ENCODE measurements at regions not wholly inside any gene's neighbourhood (a gene's known extent, or its start where the extent isn't known, plus 50 kb on each side); places are given as distances from the start of the nearest gene placed in this dataset.
"Not testable (repeated sequence)": the region's sequence is repeated elsewhere in the genome, so short reads cannot be mapped to it uniquely, and the experiment has no call there.

DNA sequence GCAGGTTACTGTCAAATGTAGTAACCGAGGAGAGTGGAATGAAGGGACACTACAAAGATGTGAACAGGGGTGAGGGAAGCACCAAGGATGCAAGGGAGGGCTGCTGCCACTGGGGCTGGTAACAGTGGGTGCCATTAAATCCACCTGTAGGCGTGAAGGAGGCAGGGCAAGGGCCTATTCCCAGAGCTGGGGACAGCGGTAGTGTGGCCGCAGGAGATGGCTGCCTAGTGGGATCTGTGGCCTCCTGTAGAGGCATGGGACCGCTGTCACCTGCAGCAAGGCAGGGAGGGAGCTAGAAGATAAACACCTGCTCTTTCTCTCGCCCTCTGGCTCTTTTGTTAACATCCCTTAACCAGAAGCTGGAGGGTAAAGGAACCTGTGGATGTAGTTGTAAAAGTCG is 80.5 kb upstream of the CNIH3 start:
- Histone ChIP-seq H3K36me3 (no peaks in the 10 kb centered on the region), H3K4me3 (no peak overlapping the region), H3K27ac (no peak overlapping the region), H3K9me3 (replicated peaks) (no peaks in the 10 kb centered on the region), H3K4me1 (peaks cover 5% of the 10 kb centered on the region; the same call in 1 of the 2 replicates), H3K27me3 (no peaks in the 10 kb centered on the region)
- no peak for DNase-seq

DNA sequence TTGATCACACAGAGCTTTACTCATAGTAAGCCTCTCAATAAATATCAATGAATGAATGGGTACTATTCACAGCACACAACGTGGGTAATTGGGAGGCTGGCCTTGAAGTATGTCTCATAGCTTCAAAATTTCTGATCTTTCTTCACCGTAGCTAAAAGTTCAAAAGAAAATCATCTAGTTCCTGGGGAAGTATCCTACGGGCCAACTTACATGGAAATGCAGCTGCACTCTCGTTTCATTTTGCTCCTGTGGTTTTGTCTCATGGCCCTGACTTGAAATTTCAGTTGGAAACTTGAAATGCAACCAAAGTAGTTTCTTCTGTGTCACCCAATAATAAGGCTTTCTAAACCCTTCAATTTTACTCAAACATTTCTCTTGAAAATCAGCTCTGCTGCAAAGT is 76.1 kb upstream of the CNIH3 start:
- H3K27me3 ChIP-seq, result no peaks in the 10 kb centered on the region
- no peak overlapping the region for H3K4me3 ChIP-seq
- DNase-seq, result no peak
- H3K4me1 ChIP-seq, result peaks cover 43% of the 10 kb centered on the region
- H3K9me3 ChIP-seq (replicated peaks), result no peaks in the 10 kb centered on the region
- H3K27ac ChIP-seq, result no peak overlapping the region
- no peaks in the 10 kb centered on the region for H3K36me3 ChIP-seq

DNA sequence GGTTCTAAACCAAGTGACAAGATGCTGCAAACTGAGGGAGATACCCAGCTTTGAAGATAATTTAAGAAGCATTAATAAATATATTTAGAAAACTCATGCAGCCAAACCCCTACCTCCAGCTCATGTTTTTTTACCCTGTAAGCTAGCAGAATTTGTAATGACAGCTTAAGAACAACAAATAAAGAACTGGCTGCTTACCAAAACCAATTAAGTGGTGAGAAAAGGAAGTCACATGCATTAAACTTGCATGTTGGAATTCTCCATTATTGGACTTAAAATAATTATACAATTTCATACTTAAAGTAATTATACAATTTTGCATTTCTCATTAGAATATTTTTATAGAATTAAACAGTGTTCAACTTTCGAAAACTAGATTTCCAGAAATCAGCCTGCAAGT is 75.6 kb upstream of the CNIH3 start:
- Histone ChIP-seq H3K4me3 (no peak overlapping the region), H3K27me3 (no peaks in the 10 kb centered on the region), H3K4me1 (peaks cover 43% of the 10 kb centered on the region), H3K27ac (no peak overlapping the region), H3K9me3 (replicated peaks) (no peaks in the 10 kb centered on the region), H3K36me3 (no peaks in the 10 kb centered on the region)
- DNase-seq, result no peak

DNA sequence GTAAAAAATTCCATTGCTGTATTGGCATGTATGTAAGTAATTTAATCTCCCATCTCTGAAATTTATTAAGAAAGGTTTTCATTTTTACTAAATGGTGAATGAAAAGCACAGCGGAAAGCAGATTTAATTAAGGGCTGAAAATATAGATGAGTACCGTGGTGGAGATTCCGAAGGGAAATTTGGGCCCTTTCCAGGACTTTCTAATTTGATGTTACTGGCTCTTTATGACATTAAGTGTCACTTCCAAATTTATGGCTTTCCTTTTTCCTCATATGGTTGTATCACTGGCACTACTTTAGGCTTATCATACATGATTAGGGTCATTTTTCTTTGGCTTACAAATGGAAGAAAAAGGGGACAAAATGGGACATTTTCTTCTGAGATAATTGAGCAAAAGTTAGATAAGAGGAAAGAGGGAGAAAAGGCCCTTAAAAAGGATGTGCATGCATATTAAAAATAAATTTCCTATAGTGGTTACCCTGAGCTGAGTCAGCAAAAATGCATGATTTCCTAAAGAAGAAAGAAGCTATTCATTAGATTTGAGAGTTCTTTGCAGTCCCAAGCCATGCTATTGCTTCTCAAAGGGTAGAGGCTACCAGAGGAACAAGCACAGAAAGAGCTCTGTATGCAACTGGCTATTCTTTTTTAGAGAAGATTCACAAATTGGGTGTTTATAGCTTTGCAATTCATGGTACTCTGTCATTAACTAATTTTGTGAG is 74.9 kb upstream of the CNIH3 start:
- Histone ChIP-seq H3K36me3 (no peaks in the 10 kb centered on the region), H3K27ac (no peak overlapping the region), H3K4me1 (peaks cover 43% of the 10 kb centered on the region), H3K4me3 (no peak overlapping the region), H3K9me3 (replicated peaks) (no peaks in the 10 kb centered on the region), H3K27me3 (no peaks in the 10 kb centered on the region)
- DNase-seq, result no peak

DNA sequence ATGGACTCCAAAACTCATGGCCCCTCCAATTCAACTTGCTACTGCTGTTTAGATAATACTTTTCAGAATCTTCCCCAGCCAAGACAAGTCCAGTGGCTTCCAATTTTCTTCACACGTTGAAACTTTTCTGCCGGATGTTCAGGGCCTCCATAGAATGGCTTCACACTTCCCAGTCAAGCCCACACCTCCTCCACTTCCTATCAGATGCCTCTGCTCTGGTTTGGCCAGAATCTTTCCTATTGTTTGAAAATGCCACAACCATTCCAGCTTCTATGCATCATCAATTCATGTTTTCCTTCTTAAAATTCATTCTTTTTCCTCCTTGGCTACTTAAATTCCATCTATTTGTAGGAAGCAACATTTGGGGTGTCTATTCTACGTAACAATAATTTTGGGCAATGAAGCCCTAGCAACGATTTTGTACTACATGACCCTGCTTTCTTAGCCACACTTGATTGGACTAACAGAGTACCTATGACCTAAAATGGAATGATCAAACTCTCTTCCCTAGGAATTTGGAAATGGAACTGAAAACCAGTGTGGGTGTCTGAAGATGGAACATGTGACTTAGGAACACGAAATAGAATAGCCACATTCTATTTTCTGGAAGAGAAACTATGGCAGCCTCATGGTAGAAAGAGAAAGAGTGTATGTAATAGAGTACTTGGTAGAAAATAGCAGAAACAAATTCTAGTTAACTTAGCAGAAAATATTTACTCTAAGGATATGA is 74.1 kb upstream of the CNIH3 start:
- no peak overlapping the region for H3K4me3 ChIP-seq
- H3K9me3 ChIP-seq (replicated peaks), result no peaks in the 10 kb centered on the region
- H3K36me3 ChIP-seq, result no peaks in the 10 kb centered on the region
- peak overlapping the region; percentile 79 for H3K27ac ChIP-seq
- peaks cover 43% of the 10 kb centered on the region for H3K4me1 ChIP-seq
- no peaks in the 10 kb centered on the region for H3K27me3 ChIP-seq
- DNase-seq, result no peak

DNA sequence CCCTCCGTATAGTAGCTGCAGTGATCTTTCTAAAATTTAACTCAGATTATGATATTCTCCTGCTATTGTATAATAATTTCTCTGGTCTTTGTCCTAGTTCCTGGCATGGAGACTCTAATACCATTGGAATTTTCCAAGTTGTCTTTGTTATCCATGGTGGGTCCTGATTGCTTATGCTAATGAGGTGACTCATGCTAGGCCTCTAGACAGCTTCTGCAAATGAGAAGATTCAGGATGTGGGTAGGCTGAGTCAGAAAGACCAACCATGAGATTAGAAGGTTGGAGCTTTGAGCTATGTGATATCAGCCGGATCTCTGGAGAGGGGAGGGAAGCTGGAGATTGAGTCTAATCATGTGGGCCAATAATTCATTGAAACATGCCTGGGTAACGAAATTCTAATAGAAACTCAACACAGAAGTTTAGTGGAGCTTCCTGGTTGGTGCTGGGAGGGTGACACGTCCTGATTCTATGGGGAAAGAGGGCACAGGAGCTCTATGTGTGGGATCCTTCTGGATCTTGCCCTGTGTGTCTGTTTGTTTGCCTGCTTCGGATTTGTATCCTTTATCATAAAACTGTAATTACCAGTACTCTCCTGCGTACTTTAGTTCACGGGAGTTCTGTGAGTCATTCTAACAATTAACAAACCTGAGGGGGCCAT is 73.2 kb upstream of the CNIH3 start:
- Histone ChIP-seq H3K27me3 (no peaks in the 10 kb centered on the region), H3K27ac (peak overlapping the region; percentile 79), H3K4me3 (no peak overlapping the region), H3K36me3 (no peaks in the 10 kb centered on the region), H3K4me1 (peaks cover 43% of the 10 kb centered on the region), H3K9me3 (replicated peaks) (no peaks in the 10 kb centered on the region)
- DNase-seq, result peak; percentile 70 to 83

DNA sequence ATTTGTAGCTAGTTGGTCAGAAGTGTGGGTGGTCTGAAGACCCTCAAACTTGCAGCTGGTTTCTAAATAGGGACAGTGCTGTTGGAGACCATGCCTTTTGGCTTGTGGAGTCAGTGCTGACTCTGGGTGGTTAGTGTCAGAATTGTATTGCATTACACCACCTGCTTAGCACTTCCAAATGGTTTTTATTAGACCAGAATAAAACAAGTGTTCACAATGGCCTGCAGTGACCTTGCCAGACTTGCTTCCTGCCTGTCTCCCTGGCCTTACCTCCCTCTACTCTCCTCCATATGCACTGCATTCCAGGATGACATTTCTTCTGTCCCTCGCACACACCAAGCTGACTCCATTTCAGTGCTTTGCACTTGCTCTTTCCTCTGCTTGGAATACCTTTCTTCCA is 72.7 kb upstream of the CNIH3 start:
- peaks cover 43% of the 10 kb centered on the region for H3K4me1 ChIP-seq
- no peaks in the 10 kb centered on the region for H3K27me3 ChIP-seq
- DNase-seq, result peak; percentile 44 to 72
- no peaks in the 10 kb centered on the region for H3K36me3 ChIP-seq
- H3K4me3 ChIP-seq, result no peak overlapping the region
- peak overlapping the region; percentile 79 for H3K27ac ChIP-seq
- H3K9me3 ChIP-seq (replicated peaks), result no peaks in the 10 kb centered on the region

DNA sequence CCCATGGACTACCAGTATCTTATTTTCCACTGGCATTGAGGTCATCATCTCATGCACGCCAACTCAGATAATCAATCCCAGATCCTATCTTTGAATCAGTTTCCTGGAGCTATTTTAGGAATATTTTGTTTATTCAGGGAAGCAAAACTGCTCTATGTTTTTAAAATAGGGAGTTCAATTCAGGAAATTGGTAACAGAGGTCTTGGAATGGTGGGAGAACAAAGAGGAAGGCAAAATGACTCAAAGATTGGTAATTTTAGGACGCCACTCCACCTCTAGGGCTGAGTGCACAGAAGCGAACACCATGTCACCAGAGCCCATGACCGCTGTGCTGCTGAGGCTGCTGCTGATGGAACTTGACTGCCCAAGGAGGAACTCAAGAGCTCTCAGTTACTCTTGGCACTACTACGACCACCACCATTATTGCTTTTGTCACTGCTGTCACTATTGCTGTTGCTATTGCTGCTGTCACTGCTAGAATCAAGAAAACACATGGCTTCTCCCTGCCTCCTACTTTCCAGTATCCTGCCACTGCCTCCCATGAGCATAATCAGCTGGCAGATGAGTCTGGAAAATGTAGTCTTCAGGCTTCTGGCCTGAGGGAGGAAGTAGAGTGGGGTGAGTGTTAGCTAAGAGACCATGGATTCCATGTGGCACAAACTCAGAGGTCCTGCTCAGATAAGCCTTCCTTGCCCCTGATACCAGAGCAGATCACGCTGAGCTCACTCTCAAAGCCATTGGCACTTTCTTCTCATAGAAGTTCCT is 71.6 kb upstream of the CNIH3 start:
- no peak for DNase-seq
- no peak overlapping the region for H3K27ac ChIP-seq

DNA sequence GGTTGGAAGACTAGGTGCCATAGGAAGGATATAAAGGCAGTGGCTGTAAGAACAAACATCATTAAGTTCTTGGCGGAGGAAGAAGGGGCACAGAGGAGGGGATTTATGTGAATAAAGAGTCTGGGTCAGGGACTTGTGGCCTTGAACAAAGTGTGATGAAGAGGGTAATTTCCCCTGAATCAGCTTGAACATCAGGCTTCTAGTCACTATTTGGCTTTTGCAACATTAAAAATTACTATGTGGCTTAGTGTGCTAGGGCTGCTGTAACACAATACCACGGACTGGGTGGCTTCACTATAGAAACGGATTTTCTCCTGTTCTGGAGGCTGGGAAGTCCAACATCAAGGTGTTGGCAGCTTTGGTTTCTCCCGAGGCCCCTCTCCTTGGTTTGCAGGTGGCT is 70.5 kb upstream of the CNIH3 start:
- H3K4me1 ChIP-seq, result peaks cover 41% of the 10 kb centered on the region
- no peaks in the 10 kb centered on the region for H3K27me3 ChIP-seq
- H3K9me3 ChIP-seq (replicated peaks), result no peaks in the 10 kb centered on the region
- no peaks in the 10 kb centered on the region for H3K36me3 ChIP-seq
- H3K4me3 ChIP-seq, result no peak overlapping the region
- H3K27ac ChIP-seq, result no peak overlapping the region
- DNase-seq, result no peak

More for the DNA sequence above, 71.6 kb upstream of the CNIH3 start:
- Histone ChIP-seq H3K4me3 (no peak overlapping the region), H3K4me1 (peaks cover 43% of the 10 kb centered on the region), H3K36me3 (no peaks in the 10 kb centered on the region), H3K27me3 (no peaks in the 10 kb centered on the region), H3K9me3 (replicated peaks) (no peaks in the 10 kb centered on the region)

DNA sequence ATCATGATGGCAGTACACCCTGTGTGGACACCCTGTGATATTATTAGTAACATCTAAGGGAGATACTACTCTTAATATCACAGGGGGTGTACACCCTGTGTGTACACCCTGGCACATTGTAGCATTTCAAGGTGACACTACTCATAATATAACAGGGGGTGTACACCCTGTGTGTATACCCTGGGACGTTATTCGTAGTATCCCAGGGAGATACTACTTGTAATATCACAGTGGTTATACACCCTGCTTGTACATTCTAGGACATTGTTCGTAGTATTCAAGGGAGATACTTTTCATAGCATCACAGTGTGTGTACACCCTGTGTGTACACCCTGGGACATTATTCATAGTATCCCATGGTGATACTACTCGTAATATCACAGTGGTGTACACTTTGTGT is 67.4 kb upstream of the CNIH3 start:
- DNase-seq, result no peak

DNA sequence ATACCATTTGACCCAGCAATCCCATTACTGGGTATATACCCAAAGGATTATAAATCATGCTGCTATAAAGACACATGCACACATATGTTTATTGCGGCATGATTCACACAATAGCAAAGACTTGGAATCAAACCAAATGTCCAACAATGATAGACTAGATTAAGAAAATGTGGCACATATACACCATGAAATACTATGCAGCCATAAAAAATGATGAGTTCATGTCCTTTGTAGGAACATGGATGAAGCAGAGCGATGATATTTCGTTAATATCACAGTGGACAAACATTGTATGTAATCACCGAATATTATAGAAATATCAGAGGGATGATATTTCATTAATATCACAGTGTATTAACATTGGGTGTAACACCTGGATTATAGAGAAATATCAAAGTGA is 64.9 kb upstream of the CNIH3 start:
- not testable (repeated sequence) for H3K36me3 ChIP-seq; DNase-seq; H3K4me1 ChIP-seq; H3K9me3 ChIP-seq (replicated peaks); H3K27ac ChIP-seq; H3K4me3 ChIP-seq; H3K27me3 ChIP-seq

More for the DNA sequence above, 67.4 kb upstream of the CNIH3 start:
- H3K27ac ChIP-seq, result no peak overlapping the region
- 0 out of 2 replicates have a peak, but pooled peaks cover 3% of the 10 kb centered on the region for H3K9me3 ChIP-seq (replicated peaks)
- H3K4me3 ChIP-seq, result no peak overlapping the region
- H3K4me1 ChIP-seq, result peaks cover 12% of the 10 kb centered on the region
- no peaks in the 10 kb centered on the region for H3K36me3 ChIP-seq
- H3K27me3 ChIP-seq, result no peaks in the 10 kb centered on the region

DNA sequence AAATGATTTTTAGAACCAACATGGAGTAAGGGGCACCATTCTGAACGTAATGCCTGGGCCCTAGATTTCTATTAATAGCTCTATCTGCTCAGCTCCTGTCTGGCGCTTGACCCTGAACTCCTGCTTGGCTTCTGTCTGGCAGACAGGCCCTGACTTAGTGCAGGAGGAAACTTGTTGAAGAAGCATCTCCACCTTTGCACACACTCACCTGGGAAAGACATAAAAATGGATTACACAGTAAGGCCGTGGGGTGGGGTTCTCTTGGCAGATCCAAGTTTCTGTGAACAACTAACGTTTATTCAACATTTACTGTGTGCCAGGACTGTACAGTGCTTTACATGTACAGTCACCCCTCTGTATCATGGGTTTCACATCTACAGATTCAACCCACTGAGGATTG is 62.1 kb upstream of the CNIH3 start:
- Histone ChIP-seq H3K4me3 (no peak overlapping the region), H3K36me3 (no peaks in the 10 kb centered on the region), H3K27ac (no peak overlapping the region), H3K9me3 (replicated peaks) (0 out of 2 replicates have a peak, but pooled peaks cover 3% of the 10 kb centered on the region), H3K27me3 (no peaks in the 10 kb centered on the region), H3K4me1 (0 out of 2 replicates have a peak, but pooled peaks cover 3% of the 10 kb centered on the region)
- DNase-seq, result no peak

DNA sequence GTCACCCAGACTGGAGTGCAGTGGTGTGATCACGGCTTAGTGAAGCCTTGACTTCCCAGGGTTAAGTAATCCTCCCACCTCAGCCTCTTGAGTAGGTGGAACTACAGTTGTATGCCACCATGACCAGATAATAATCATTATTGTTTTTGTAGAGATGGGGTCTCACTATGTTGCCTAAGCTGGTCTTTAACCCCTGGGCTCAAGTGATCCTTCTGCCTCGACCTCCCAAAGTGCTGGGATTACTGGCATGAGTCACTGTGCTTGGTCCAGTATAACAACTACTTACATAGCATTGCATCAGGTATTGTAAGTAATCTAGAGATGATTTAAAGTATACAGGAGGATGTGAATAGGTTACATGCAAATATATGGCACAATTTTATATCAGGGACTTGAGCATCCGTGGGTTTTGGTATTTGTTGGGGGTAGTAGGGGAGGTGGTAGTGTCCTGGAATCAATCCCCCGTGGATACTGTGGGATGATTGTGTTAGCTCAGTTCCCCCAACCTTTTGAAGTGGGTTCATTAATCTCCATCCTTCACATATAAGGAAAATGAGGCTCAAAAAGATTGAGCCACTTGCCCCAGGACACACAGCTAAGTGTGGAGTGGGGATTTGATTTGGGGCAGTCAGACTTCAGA is 61.4 kb upstream of the CNIH3 start:
- Histone ChIP-seq H3K27ac (no peak overlapping the region), H3K4me3 (no peak overlapping the region), H3K4me1 (0 out of 2 replicates have a peak, but pooled peaks cover 3% of the 10 kb centered on the region), H3K27me3 (no peaks in the 10 kb centered on the region), H3K36me3 (no peaks in the 10 kb centered on the region), H3K9me3 (replicated peaks) (0 out of 2 replicates have a peak, but pooled peaks cover 3% of the 10 kb centered on the region)
- DNase-seq, result no peak

DNA sequence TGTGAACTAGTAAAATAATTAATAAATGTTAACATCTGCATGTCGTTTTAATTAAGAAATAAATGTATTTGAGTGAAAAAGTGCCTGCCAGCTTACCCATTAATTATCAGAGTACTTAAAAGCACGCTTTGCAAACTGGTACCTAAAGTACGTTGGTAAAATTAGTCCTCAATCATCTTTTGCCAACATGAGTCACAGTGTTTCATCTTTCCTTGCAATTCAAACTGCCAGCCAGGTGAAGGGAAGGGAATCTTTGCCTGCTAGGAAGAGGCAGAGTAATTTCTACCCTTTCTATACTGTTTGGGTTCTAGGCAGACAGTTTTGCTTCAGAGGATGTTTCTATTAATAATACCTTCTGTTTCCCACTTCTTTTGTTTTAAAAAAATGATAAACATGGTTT is 57.2 kb upstream of the CNIH3 start:
- Histone ChIP-seq H3K4me3 (no peak overlapping the region), H3K9me3 (replicated peaks) (no peaks in the 10 kb centered on the region; the same call in 1 of the 2 replicates), H3K27ac (no peak overlapping the region)

More for the DNA sequence above, 57.2 kb upstream of the CNIH3 start:
- no peaks in the 10 kb centered on the region for H3K27me3 ChIP-seq
- DNase-seq, result no peak
- no peaks in the 10 kb centered on the region for H3K36me3 ChIP-seq
- no peaks in the 10 kb centered on the region for H3K4me1 ChIP-seq

All from SJCRH30 (cell line).